GM21526 (cell line): ENCODE measurements at regions not wholly inside any gene's neighbourhood (a gene's known extent, or its start where the extent isn't known, plus 50 kb on each side); places are given as distances from the start of the nearest gene placed in this dataset.
"Not testable (repeated sequence)": the region's sequence is repeated elsewhere in the genome, so short reads cannot be mapped to it uniquely, and the experiment has no call there.

Source experiments
- ATAC-seq: cut with Tn5 transposase; IDR thresholded peaks from one replicate; pipeline ENCODE4 v1.9.1; 2021; ENCODE audit warnings: moderate library complexity; ENCODE audit not compliant: unreplicated experiment, low FRiP score

- no peak for ATAC-seq
Measured at GRCh38 chr6:141884850-141885249, 247.9 kb upstream of the GJE1 start.

DNA sequence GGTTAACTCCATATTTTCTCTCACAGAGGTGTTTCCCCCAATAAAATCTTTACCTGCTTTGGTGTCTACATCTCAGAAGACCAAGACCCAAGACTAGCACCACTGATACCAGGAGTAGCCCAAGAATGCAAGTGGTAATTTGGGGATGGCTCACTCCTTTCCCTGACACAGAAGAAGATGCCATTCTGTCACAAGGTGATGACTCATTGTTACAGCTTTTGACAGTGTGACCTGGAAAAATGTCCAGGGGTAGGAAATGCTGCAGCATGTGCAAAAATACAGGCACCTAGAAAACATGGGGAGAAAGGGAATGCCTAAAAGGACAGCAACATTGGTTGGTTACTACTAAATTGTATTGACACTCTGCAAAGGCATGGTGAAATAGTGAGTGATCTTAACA is 254.0 kb upstream of the GJE1 start:
- no peak for ATAC-seq

DNA sequence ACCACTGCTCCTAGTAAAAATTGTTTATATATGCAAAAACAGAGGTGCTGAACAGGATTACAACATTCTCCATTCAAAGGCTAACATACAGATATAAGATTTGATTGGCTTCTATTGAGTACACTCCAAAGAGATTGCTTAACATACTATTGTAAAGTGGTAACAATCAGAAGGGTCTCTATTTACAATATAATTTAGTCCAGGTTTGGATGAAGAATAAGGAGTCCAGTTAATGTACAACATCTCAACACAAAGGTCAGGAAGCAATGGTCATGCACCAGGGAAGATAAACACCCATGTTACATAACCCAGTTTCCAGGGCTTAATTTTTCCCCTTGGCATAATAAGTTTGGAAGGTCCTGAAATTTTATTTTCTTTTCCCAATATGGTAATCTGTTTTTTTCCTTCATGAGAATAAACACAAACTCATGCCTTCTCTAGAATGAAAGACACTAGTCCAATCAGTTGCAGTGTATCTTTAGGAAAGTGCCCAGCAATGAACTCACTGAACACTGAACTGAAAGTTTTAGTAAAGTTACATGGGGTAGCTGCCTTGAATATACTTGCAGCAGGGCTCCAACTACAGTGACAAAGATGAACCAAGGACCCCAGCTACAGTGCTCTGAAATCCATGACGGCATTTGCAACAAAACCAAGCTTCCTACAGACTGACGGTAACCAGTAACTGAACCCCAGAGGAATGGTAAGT is 255.3 kb upstream of the GJE1 start:
- no peak for ATAC-seq

- ATAC-seq, result no peak
Measured at GRCh38 chr6:141874930-141875602, 257.7 kb upstream of the GJE1 start.

- not testable (repeated sequence) for ATAC-seq
Measured at GRCh38 chr6:141869509-141869908, 263.2 kb upstream of the GJE1 start.

DNA sequence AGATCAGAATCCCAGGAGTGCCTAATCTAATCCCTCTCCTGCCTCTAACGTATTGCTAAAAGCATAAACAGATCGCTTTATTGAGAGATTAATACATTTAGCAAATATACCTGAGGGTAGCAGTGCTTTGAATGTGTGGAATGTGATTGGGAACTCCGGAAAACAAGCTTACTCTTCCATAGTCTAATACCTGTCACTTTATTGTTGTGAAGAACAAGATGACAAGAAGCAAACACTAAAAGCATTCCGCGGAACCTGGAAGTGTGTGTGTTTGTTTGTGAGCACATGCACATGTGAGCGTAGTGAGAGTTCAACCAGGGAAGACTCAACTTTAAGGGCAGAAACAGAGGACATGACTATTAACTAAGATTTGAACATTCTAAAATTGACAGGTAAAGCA is 265.0 kb upstream of the GJE1 start:
- ATAC-seq, result no peak

- ATAC-seq, result no peak
Measured at GRCh38 chr6:141866731-141867497, 265.8 kb upstream of the GJE1 start.

- ATAC-seq, result no peak
Measured at GRCh38 chr6:141851063-141851462, 281.7 kb upstream of the GJE1 start.

- no peak for ATAC-seq
Measured at GRCh38 chr6:141848029-141848890, 284.5 kb upstream of the GJE1 start.

- no peak for ATAC-seq
Measured at GRCh38 chr6:141846639-141847038, 286.1 kb upstream of the GJE1 start.

- ATAC-seq, result no peak
Measured at GRCh38 chr6:141843178-141843834, 289.4 kb upstream of the GJE1 start.

DNA sequence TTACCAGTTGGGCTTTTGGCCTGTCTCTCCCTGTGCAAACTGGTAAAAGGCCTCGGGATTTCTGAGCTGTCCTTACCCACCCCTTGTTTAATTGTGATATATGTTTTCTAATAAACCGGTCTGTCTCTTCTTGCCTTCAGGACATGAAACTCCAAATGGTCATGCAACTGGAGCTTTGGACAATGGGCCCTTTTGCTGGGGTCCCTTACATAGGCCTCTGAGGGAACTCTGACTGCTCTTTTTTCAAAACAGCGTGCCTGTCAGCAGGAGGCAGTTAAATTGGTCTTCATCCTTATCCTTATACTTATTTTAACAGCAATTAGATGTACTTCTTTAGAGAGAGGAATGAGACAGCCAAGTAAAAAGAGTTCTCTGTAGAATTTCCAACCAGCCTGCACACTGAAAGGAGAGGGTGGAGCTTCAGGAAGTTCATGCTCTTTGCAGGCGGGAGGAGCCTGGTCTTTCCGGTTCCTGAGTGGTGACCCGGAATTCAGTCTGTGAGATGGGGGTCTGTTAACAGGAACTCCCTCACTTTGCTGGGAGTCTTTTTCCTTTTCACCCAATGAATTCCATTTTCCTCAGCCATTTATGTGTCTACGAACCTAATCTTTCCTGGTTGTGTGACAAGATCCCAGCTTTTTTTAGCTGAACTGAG is 299.6 kb upstream of the GJE1 start:
- no peak for ATAC-seq

DNA sequence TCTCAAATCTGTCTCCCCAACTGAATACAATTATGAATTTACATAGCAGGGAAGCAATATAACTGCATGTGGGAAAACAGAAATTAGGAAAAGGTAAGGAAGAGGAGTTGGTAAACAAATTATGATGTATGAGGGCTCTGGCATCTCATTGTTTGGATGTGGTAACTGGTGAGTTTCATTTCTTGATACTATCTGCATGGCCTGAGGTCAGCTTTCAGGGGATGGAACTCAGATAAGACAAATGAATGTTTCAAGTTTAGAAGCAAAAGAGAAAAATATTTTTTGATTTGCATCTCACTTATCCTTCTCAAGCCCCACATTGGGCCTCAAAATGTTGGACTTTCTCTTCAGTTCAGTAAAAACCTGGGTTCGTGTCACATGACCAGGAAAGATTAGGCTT is 302.2 kb upstream of the GJE1 start:
- ATAC-seq, result no peak

- no peak for ATAC-seq
Measured at GRCh38 chr6:141829566-141830360, 303.0 kb upstream of the GJE1 start.

DNA sequence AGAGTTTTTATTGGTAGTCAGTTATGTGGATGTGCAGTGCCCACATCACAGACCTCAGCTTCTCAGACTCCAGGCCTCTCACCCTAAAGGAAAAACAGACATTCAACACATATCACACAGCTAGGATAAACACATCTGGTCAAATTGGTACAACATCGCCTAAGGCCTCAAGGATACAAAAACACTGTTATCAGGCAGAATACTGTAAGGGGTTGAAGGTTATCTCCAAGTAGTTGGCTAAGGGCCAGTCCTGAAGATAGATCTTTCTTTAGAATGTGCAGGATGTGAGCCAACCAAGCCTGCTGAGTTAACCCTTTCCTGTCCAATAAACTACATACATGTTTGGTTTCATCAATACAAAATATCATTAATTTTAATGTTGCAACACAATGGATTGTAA is 308.4 kb upstream of the GJE1 start:
- no peak for ATAC-seq

- ATAC-seq, result not testable (repeated sequence)
Measured at GRCh38 chr6:141815039-141815438, 317.7 kb upstream of the GJE1 start.

DNA sequence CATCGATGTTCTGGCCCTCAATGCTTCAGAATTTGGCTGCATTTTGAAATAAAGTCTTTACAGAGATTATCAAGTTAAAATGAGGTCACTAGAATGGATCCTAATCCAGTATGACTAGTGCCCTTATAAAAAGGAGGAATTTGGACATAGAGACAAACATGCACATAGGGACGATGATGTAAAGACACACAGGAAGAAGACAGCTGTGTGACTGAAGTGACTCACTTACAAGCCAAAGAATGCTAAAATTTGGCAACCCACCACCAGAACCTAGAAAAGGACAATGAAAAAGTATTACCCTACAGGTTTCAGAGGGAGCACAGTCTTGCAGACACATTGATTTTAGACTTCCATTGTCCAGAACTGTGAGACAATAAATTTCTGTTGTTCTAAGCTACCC is 322.8 kb upstream of the GJE1 start:
- no peak for ATAC-seq

- no peak for ATAC-seq
Measured at GRCh38 chr6:141808662-141809061, 324.1 kb upstream of the GJE1 start.

DNA sequence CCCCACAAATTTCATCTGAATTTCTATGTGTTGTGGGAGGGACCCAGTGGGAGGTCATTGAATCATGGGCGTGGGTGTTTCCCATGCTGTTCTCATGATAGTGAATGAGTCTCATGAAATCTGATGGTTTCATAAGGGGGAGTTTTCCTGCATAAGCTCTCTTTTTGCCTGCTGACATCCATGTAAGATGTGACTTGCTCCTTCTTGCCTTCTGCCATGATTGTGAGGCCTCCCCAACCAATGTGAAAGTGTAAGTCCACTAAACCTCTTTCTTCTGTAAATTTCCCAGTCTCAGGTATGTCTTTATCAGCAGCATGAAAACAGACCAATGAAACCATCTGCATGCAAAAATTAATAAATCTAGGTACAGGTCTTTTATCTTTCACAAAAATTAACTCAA is 331.8 kb upstream of the GJE1 start:
- ATAC-seq, result not testable (repeated sequence)
